A549 (cell line): ENCODE measurements at regions not wholly inside any gene's neighbourhood (a gene's known extent, or its start where the extent isn't known, plus 50 kb on each side); places are given as distances from the start of the nearest gene placed in this dataset.

Experiments
- ATAC-seq, 2 experiments: fragments of 200-7000 bp in 1 of 2; fragments of >200 bp in 1 of 2; cut with Nextera tagmentation in 1 of 2; cut with Tn5 transposase in 1 of 2; 3 replicates each; pipeline versions ENCODE4 v1.8.0 to v1.9.1; 2018 to 2020; ENCODE audit warnings: mild to moderate bottlenecking in 1 of 2, moderate library complexity in 1 of 2
- CTCF ChIA-PET: fragments of 300-600 bp; sonication (Branson Sonifier 250); formaldehyde crosslinking; extraction: SDS; loops from one replicate; lab custom pipeline; 2021; ENCODE audit warnings: antibody characterized with exemption, inconsistent platforms; lab: Yijun Ruan, JAX
- POLR2A ChIA-PET: fragments of 350-600 bp; formaldehyde crosslinking; extraction: SDS; loops from one replicate; lab custom pipeline; 2021; ENCODE audit warnings: antibody characterized with exemption, inconsistent platforms; lab: Yijun Ruan, JAX
- DNase-seq, 2 experiments: peaks; one replicate each; pipeline versions ENCODE4 v3.0.0 to v3.0.0-alpha.2; 2011 to 2016; ENCODE audit warnings: low read depth in 1 of 2, low spot score in 1 of 2
- FAIRE-seq: peaks from 2 replicates; lab custom pipeline; 2011; peaks lifted over from hg19 to GRCh38; lab: Jason Lieb, UNC
- H3K27ac ChIP-seq, 2 experiments: fragments of >200 bp; sonication (Bioruptor Twin); formaldehyde crosslinking; 3 replicates each; pipeline ENCODE4 v1.5.1; 2016 to 2017
- H3K4me1 ChIP-seq: fragments of >200 bp; sonication (Bioruptor Twin); formaldehyde crosslinking; 3 replicates; pipeline ENCODE4 v1.6.1; 2016
- H3K4me2 ChIP-seq: fragments of >200 bp; sonication (Bioruptor Twin); formaldehyde crosslinking; 3 replicates; pipeline ENCODE4 v1.6.1; 2016
- H3K4me3 ChIP-seq: fragments of >200 bp; sonication (Bioruptor Twin); formaldehyde crosslinking; 3 replicates; pipeline ENCODE4 v1.5.1; 2016
- H3K9me3 ChIP-seq: fragments of >200 bp; sonication (Bioruptor Twin); formaldehyde crosslinking; 3 replicates; pipeline ENCODE4 v1.6.1; 2016
- CBX8 ChIP-seq: fragments of 200-600 bp; sonication (generic); IDR thresholded peaks from 2 replicates; pipeline ENCODE4 v1.6.1; 2016
- CEBPB ChIP-seq, 2 experiments: fragments of >200 bp in 1 of 2; sonication (Bioruptor Twin) in 1 of 2; formaldehyde crosslinking in 1 of 2; IDR thresholded peaks; 2 replicates each; pipeline ENCODE4 v1.6.1; 2012 to 2016
- EHMT2 ChIP-seq: fragments of 200-600 bp; sonication (generic); IDR thresholded peaks from 2 replicates; pipeline ENCODE4 v1.6.1; 2016; ENCODE audit warnings: antibody characterized with exemption, low read depth, mild to moderate bottlenecking, moderate library complexity
- ELK1 ChIP-seq: fragments of 150-350 bp; IDR thresholded peaks from 2 replicates; pipeline ENCODE4 v1.6.1; 2014; ENCODE audit warnings: low read depth, mild to moderate bottlenecking, low read length
- EP300 ChIP-seq, 2 experiments: fragments of >200 bp; sonication (Bioruptor Twin); formaldehyde crosslinking; IDR thresholded peaks; 2 replicates in 1 of 2; 3 replicates in 1 of 2; pipeline ENCODE4 v1.6.1; 2016 to 2017
- FOSB ChIP-seq: fragments of 250-450 bp; sonication (Bioruptor Pico); IDR thresholded peaks from 2 replicates; pipeline ENCODE4 v1.5.0; 2020; ENCODE audit warnings: mild to moderate bottlenecking, moderate library complexity
- GATA3 ChIP-seq: IDR thresholded peaks from 2 replicates; pipeline ENCODE4 v1.6.1; 2012; ENCODE audit warnings: borderline replicate concordance
- HDAC2 ChIP-seq: fragments of 200-600 bp; sonication (generic); IDR thresholded peaks from 2 replicates; pipeline ENCODE4 v1.6.1; 2016
- HEYL ChIP-seq: fragments of 250-450 bp; sonication (Bioruptor Pico); IDR thresholded peaks from 2 replicates; pipeline ENCODE4 v1.8.0; 2021; ENCODE audit warnings: mild to moderate bottlenecking, moderate library complexity
- HOXB5 ChIP-seq: fragments of 250-450 bp; sonication (Bioruptor Pico); IDR thresholded peaks from 2 replicates; pipeline ENCODE4 v1.5.0; 2020; ENCODE audit warnings: mild to moderate bottlenecking, moderate library complexity
- JUNB ChIP-seq: fragments of >200 bp; sonication (Bioruptor Twin); formaldehyde crosslinking; IDR thresholded peaks from 2 replicates; pipeline ENCODE4 v1.6.1; 2016
- KDM5A ChIP-seq: fragments of 200-600 bp; sonication (generic); IDR thresholded peaks from 2 replicates; pipeline ENCODE4 v1.6.1; 2016; ENCODE audit warnings: antibody characterized with exemption, mild to moderate bottlenecking
- MYC ChIP-seq: IDR thresholded peaks from 2 replicates; pipeline ENCODE4 v1.6.1; 2012; ENCODE audit warnings: mild to moderate bottlenecking, inconsistent platforms, low read length, improper control_type of control experiment, borderline replicate concordance
- NPAS2 ChIP-seq: fragments of 250-450 bp; sonication (Bioruptor Pico); IDR thresholded peaks from 2 replicates; pipeline ENCODE4 v1.8.0; 2022; ENCODE audit warnings: mild to moderate bottlenecking, moderate library complexity, borderline replicate concordance
- POLR2A ChIP-seq: IDR thresholded peaks from 2 replicates; pipeline ENCODE4 v1.6.1; 2012; ENCODE audit warnings: mild to moderate bottlenecking, low read length
- POLR2AphosphoS2 ChIP-seq: conservative IDR thresholded peaks from 2 replicates; pipeline ENCODE4 v1.6.1; 2012; ENCODE audit warnings: low read length, improper control_type of control experiment, inconsistent platforms
- RAD21 ChIP-seq, 2 experiments: fragments of >200 bp in 1 of 2; sonication (Bioruptor Twin) in 1 of 2; formaldehyde crosslinking in 1 of 2; IDR thresholded peaks in 1 of 2; conservative IDR thresholded peaks in 1 of 2; 2 replicates in 1 of 2; 3 replicates in 1 of 2; pipeline ENCODE4 v1.6.1; 2012 to 2018; ENCODE audit warnings: inconsistent platforms in 1 of 2
- RARB ChIP-seq: fragments of 250-450 bp; sonication (Bioruptor Pico); IDR thresholded peaks from 2 replicates; pipeline ENCODE4 v1.8.0; 2021; ENCODE audit warnings: mild to moderate bottlenecking, moderate library complexity
- REST ChIP-seq: fragments of 200-600 bp; sonication (generic); IDR thresholded peaks from 2 replicates; pipeline ENCODE4 v1.6.1; 2016; ENCODE audit warnings: antibody characterized with exemption, mild to moderate bottlenecking, moderate library complexity
- RNF2 ChIP-seq: fragments of 200-600 bp; sonication (generic); IDR thresholded peaks from 2 replicates; pipeline ENCODE4 v1.6.1; 2016; ENCODE audit warnings: low read depth, mild to moderate bottlenecking, antibody characterized with exemption, moderate library complexity, borderline replicate concordance
- SMC3 ChIP-seq: fragments of >200 bp; sonication (Bioruptor Twin); formaldehyde crosslinking; IDR thresholded peaks from 3 replicates; pipeline ENCODE4 v1.6.1; 2018; ENCODE audit warnings: inconsistent platforms
- SREBF2 ChIP-seq: fragments of 450-650 bp; IDR thresholded peaks from 2 replicates; pipeline ENCODE4 v1.6.1; 2014; ENCODE audit warnings: mild to moderate bottlenecking, moderate library complexity
- TFCP2L1 ChIP-seq: fragments of 250-450 bp; sonication (Bioruptor Pico); IDR thresholded peaks from 2 replicates; pipeline ENCODE4 v1.5.0; 2021; ENCODE audit warnings: mild to moderate bottlenecking
- ZC3H11A ChIP-seq: fragments of 450-650 bp; IDR thresholded peaks from 2 replicates; pipeline ENCODE4 v1.6.1; 2014; ENCODE audit warnings: antibody characterized with exemption, mild to moderate bottlenecking
- ZFP36 ChIP-seq: fragments of 450-650 bp; IDR thresholded peaks from 2 replicates; pipeline ENCODE4 v1.6.1; 2014; ENCODE audit warnings: borderline replicate concordance; ENCODE audit not compliant: partially characterized antibody
- ZNF302 ChIP-seq: fragments of 250-450 bp; sonication (Bioruptor Pico); IDR thresholded peaks from 2 replicates; pipeline ENCODE4 v1.9.0; 2021; ENCODE audit warnings: inconsistent platforms, mild to moderate bottlenecking, moderate library complexity
- ZSCAN20 ChIP-seq: fragments of 250-450 bp; sonication (Bioruptor Pico); IDR thresholded peaks from 2 replicates; pipeline ENCODE4 v1.8.0; 2022; ENCODE audit warnings: mild to moderate bottlenecking, moderate library complexity
- WGBS: methylation state at CpG from one replicate; pipeline ENCODE4 v1.1.6; 2017; ENCODE audit errors: missing lambda C conversion rate; 5-methylcytosine and 5-hydroxymethylcytosine counted together

- TF ChIP-seq REST = no peak
- TF ChIP-seq, all 56 proteins: peak for 0
Measured at GRCh38 chr3:118597184-118597583, 437.5 kb downstream of the IGSF11 start (continued).

- FAIRE-seq = no peak
- no peak for DNase-seq
- Histone ChIP-seq H3K4me2 (no peak overlapping the region), H3K9me3 (no peaks in the 10 kb centered on the region), H3K4me3 (no peak overlapping the region), H3K27ac (no peak overlapping the region), H3K4me1 (no peaks in the 10 kb centered on the region)
- TF ChIP-seq JUNB (no peak), RAD21 (conservative IDR thresholded peaks at IDR 0.05 in 1 of 2, IDR thresholded peaks at IDR 0.05 in 1 of 2) (no peak), RARB (CRISPR knock-in tag) (no peak), KDM5A (no peak), RNF2 (no peak), POLR2AphosphoS2 (no peak), HOXB5 (CRISPR knock-in tag) (no peak), HDAC2 (no peak), SMC3 (no peak)
- 1% methylated on average over 5 of the region's 5 CpGs for WGBS
- ATAC-seq = no peak
- ChIA-PET CTCF (no interaction called here), POLR2A (no interaction called here)
Measured at GRCh38 chr3:118607915-118608820, 426.5 kb downstream of the IGSF11 start.

GRCh38 chr3:118618247-118619040, 416.2 kb downstream of the IGSF11 start:
- Histone ChIP-seq H3K9me3 (no peaks in the 10 kb centered on the region), H3K4me1 (no peaks in the 10 kb centered on the region), H3K4me2 (no peak overlapping the region), H3K4me3 (no peak overlapping the region), H3K27ac (no peak overlapping the region)
- ChIA-PET CTCF (interaction anchor here (0.9 to 1.1 kb wide), 3 partner anchors 11 to 15 kb away, joined by 3 to 4 read pairs (median 4); no protein-coding TSS in a partner anchor), POLR2A (no interaction called here)
- DNase-seq (no peak), FAIRE-seq (no peak), ATAC-seq (no peak)
- 2% methylated on average over 3 of the region's 3 CpGs for WGBS
- TF ChIP-seq REST (no peak), CBX8 (no peak), ZFP36 (no peak), EHMT2 (no peak), FOSB (CRISPR knock-in tag) (no peak), TFCP2L1 (CRISPR knock-in tag) (no peak), MYC (no peak), SREBF2 (no peak), NPAS2 (CRISPR knock-in tag) (no peak), EP300 (IDR thresholded peaks at IDR 0.05) (no peak), ZSCAN20 (CRISPR knock-in tag) (no peak), ELK1 (no peak), HEYL (CRISPR knock-in tag) (no peak), POLR2A (no peak), ZNF302 (no peak), HOXB5 (CRISPR knock-in tag) (no peak), GATA3 (no peak), ZC3H11A (no peak), CEBPB (IDR thresholded peaks at IDR 0.05) (no peak)
